Kidney epithelial cell (primary cell): ENCODE measurements at regions not wholly inside any gene's neighbourhood (a gene's known extent, or its start where the extent isn't known, plus 50 kb on each side); places are given as distances from the start of the nearest gene placed in this dataset.

Source experiments
- DNase-seq: peaks from one replicate; pipeline ENCODE4 v3.0.0-alpha.2; 2010; ENCODE audit warnings: low read depth
- H3K27me3 ChIP-seq: 2 replicates; pipeline ENCODE4 v1.6.0; 2011; ENCODE audit warnings: low read length; ENCODE audit not compliant: control insufficient read depth, insufficient read depth
- H3K36me3 ChIP-seq: 2 replicates; pipeline ENCODE4 v1.5.1; 2011; ENCODE audit warnings: low read length; ENCODE audit not compliant: control insufficient read depth, insufficient read depth
- H3K4me3 ChIP-seq: 2 replicates; pipeline ENCODE4 v1.5.1; 2011; ENCODE audit warnings: low read depth, mild to moderate bottlenecking, control low read depth, low read length
- TF ChIP-seq, protein P1 (sequence below): IDR thresholded peaks from 2 replicates; pipeline ENCODE4 v1.5.1; 2011; ENCODE audit warnings: mild to moderate bottlenecking, moderate library complexity, low read length, control low read depth, inconsistent platforms; ENCODE audit not compliant: insufficient read depth, poor library complexity, severe bottlenecking

DNA sequence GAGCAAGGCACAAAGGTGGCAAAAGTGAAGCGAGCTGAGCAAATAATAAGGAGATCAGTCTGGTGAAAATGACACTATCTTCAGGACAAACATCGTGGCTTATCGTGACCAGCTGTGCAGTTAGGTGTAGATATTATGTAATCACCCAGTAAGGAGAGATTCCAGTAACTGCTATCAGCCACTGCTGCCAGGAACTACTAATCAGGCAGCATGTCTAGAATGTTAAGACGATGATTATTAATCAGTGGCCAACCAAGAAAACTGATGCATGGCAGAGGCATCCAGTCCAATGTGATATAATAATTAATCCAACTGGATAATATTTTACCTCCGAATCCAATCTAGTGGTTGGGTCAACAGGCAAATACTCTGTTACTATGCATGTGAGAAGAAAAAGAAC lies 252.7 kb upstream of the ZPLD1 start:
- Histone ChIP-seq H3K36me3 (no peaks in the 10 kb centered on the region), H3K27me3 (no peaks in the 10 kb centered on the region), H3K4me3 (no peak overlapping the region)
- DNase-seq: peak; percentile 93
- TF ChIP-seq, protein P1, sequence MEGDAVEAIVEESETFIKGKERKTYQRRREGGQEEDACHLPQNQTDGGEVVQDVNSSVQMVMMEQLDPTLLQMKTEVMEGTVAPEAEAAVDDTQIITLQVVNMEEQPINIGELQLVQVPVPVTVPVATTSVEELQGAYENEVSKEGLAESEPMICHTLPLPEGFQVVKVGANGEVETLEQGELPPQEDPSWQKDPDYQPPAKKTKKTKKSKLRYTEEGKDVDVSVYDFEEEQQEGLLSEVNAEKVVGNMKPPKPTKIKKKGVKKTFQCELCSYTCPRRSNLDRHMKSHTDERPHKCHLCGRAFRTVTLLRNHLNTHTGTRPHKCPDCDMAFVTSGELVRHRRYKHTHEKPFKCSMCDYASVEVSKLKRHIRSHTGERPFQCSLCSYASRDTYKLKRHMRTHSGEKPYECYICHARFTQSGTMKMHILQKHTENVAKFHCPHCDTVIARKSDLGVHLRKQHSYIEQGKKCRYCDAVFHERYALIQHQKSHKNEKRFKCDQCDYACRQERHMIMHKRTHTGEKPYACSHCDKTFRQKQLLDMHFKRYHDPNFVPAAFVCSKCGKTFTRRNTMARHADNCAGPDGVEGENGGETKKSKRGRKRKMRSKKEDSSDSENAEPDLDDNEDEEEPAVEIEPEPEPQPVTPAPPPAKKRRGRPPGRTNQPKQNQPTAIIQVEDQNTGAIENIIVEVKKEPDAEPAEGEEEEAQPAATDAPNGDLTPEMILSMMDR: no peak

DNA sequence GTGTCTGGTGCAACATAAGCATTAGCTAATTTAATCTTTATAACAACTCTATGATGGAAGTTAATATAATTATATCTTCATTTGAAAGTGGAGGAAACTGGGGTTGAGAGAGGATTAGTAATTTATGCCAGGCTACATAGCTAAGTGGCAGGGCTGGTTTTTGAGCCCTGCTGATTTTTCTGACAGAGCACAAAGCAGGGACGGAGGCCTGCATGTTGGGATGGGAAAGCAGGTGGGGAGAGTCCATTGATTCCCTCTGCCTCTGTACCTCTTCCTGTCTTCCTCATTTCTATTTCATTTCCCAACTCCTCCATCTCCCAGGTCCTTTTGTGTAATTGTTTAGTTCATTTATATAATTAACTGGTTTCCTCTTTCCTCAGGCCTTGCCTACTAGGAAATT lies 251.6 kb upstream of the ZPLD1 start:
- no peaks in the 10 kb centered on the region for H3K27me3 ChIP-seq
- TF ChIP-seq, protein P1: no peak
- no peak for DNase-seq
- no peak overlapping the region for H3K4me3 ChIP-seq
- no peaks in the 10 kb centered on the region for H3K36me3 ChIP-seq

DNA sequence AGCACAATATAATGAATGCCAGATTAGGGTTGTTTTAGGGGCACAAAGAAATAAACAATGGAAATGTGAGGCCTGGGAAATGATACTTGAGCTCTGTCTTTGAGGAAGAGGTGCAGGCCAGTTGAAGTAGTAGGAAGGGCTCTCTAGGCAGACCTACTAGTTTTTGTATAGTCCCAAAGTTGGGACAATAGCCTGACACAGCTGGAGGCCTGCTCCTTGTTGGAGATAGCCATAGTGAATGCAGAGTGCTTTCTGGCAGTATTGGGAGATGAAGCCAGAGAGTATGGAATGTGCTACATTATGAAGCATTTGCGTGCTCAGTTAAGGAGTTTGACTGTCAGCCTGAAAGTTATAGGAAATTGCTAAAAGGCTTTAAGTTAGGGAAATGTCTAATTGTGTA lies 251.2 kb upstream of the ZPLD1 start:
- Histone ChIP-seq H3K27me3 (no peaks in the 10 kb centered on the region), H3K36me3 (no peaks in the 10 kb centered on the region), H3K4me3 (no peak overlapping the region)
- DNase-seq: no peak
- TF ChIP-seq, protein P1: no peak

DNA sequence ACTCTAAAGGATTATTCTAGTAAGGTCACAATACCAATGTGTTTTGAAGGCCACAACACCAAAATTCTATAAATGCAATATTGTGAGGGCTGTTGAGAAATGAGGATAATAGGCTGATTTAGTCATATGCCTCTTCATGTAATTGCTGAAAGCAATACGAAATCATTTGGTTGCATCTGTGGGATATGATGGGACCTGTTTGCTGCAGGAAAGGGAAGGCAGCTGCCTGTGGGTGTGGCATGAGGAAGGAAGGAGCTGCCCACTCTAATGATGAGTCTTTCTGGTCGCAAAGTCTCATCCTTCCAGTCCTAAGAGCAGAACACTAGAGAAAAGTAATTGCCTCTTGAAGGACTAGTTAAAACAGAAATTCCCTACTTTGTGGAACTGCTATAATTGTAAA lies 245.3 kb upstream of the ZPLD1 start:
- TF ChIP-seq, protein P1: no peak
- Histone ChIP-seq H3K27me3 (no peaks in the 10 kb centered on the region), H3K36me3 (no peaks in the 10 kb centered on the region), H3K4me3 (no peak overlapping the region)
- DNase-seq: no peak

DNA sequence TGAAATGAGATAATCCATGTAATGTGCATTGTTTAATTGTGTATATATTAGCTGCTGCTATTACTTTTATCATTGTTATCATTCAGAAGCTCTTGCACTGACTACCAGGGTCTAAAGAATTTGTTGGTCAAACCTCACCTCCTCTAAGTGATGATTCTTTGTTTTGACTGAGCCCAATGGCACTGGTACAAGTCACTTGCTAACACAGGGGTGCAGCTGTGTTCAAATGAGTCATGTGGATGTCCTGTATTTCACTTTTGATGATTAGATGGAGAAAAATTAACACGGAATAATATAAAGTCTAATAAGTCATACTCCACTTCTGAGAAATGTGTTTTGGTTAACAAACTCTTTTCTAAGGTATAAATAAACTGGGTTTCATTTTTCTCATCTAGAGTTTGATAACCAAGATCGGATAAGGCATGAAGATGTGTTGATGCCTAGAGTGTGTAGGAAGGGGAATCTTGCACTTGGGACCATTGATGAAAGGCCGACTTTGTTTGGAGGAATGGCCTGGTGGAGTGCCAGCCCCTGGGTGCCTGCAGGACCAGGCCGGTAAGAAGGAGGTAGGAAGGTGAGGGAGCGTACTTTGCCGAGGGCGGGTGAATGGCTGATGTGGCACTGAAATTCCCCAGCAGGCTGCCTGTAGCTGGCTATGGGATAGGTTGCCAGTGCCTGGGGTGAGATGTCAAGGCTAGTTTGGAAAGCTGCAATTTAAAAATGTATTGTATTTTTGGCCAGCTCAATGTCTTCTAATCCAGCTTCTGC lies 244.7 kb upstream of the ZPLD1 start:
- no peaks in the 10 kb centered on the region for H3K27me3 ChIP-seq
- no peak overlapping the region for H3K4me3 ChIP-seq
- TF ChIP-seq, protein P1: no peak
- H3K36me3 ChIP-seq: no peaks in the 10 kb centered on the region
- no peak for DNase-seq

DNA sequence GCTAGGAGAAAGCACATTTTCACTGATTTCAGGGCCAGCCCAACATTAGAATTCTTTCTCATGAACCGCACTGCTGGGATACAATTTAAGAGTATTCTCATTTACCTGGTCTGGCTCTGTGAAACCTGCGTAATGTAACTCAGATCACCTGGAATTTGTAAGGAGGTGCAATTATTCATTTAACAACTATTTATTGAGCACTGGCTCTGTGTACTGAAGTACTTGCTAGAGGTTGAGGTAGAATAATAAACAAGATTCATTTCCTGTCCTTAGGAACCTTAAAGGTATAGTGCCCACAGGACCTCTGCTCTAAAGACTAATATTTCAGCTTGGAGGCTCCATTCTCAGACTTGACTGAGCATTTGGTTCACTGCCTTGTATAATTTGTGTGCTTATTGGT lies 242.2 kb upstream of the ZPLD1 start:
- Histone ChIP-seq H3K27me3 (no peaks in the 10 kb centered on the region), H3K36me3 (no peaks in the 10 kb centered on the region), H3K4me3 (no peak overlapping the region)
- TF ChIP-seq, protein P1: no peak
- DNase-seq: no peak
